SK-N-SH treated with all-trans-retinoic acid at 6 μM for 48 hours (cell line): ENCODE measurements at regions not wholly inside any gene's neighbourhood (a gene's known extent, or its start where the extent isn't known, plus 50 kb on each side); places are given as distances from the start of the nearest gene placed in this dataset.

Experiments
- ARNTL ChIP-seq: fragments of 450-650 bp; formaldehyde crosslinking; IDR thresholded peaks from 2 replicates; pipeline ENCODE4 v1.5.0; 2020; ENCODE audit warnings: low read depth, mild to moderate bottlenecking, moderate library complexity, borderline replicate concordance
- BACH2 ChIP-seq: fragments of 250-450 bp; sonication (Bioruptor Pico); IDR thresholded peaks from 2 replicates; pipeline ENCODE4 v1.9.0; 2021; ENCODE audit warnings: mild to moderate bottlenecking, borderline replicate concordance
- CREB5 ChIP-seq: fragments of 250-450 bp; sonication (Bioruptor Pico); IDR thresholded peaks from 2 replicates; pipeline ENCODE4 v1.5.1; 2020; ENCODE audit warnings: low read depth, mild to moderate bottlenecking, moderate library complexity
- ESRRG ChIP-seq: fragments of 250-450 bp; sonication (Bioruptor Pico); IDR thresholded peaks from 2 replicates; pipeline ENCODE4 v1.6.1; 2021; ENCODE audit warnings: mild to moderate bottlenecking
- GLIS3 ChIP-seq: fragments of 250-450 bp; sonication (Bioruptor Pico); IDR thresholded peaks from 2 replicates; pipeline ENCODE4 v1.5.0; 2020; ENCODE audit warnings: mild to moderate bottlenecking, moderate library complexity
- ISL1 ChIP-seq: fragments of 250-450 bp; sonication (Bioruptor Pico); IDR thresholded peaks from 2 replicates; pipeline ENCODE4 v2.1.2; 2022; ENCODE audit warnings: mild to moderate bottlenecking, moderate library complexity
- PATZ1 ChIP-seq: fragments of 250-450 bp; sonication (Bioruptor Pico); IDR thresholded peaks from 2 replicates; pipeline ENCODE4 v1.8.0; 2020; ENCODE audit warnings: mild to moderate bottlenecking, moderate library complexity, borderline replicate concordance
- PPARA ChIP-seq: fragments of 250-450 bp; sonication (Bioruptor Pico); IDR thresholded peaks from 2 replicates; pipeline ENCODE4 v1.5.0; 2020; ENCODE audit warnings: mild to moderate bottlenecking, borderline replicate concordance
- RARB ChIP-seq: fragments of 250-450 bp; sonication (Bioruptor Pico); IDR thresholded peaks from 2 replicates; pipeline ENCODE4 v1.8.0; 2021; ENCODE audit warnings: mild to moderate bottlenecking, moderate library complexity
- SNAI2 ChIP-seq: fragments of 250-450 bp; sonication (Bioruptor Pico); IDR thresholded peaks from 2 replicates; pipeline ENCODE4 v1.5.0; 2020; ENCODE audit warnings: mild to moderate bottlenecking, moderate library complexity
- ZC3H10 ChIP-seq: fragments of 250-450 bp; sonication (Bioruptor Pico); IDR thresholded peaks from 2 replicates; pipeline ENCODE4 v1.5.1; 2021; ENCODE audit warnings: mild to moderate bottlenecking, moderate library complexity

GRCh38 chr18:41406834-41407233 lies 548.2 kb upstream of the PIK3C3 start:
- TF ChIP-seq ARNTL (no peak), RARB (CRISPR knock-in tag) (no peak), CREB5 (no peak), PATZ1 (CRISPR knock-in tag) (no peak), GLIS3 (no peak), BACH2 (CRISPR knock-in tag) (no peak), SNAI2 (no peak), ESRRG (CRISPR knock-in tag) (no peak), ISL1 (CRISPR knock-in tag) (no peak), PPARA (CRISPR knock-in tag) (no peak), ZC3H10 (CRISPR knock-in tag) (no peak)
